GM18520 (cell line): ENCODE measurements at regions not wholly inside any gene's neighbourhood (a gene's known extent, or its start where the extent isn't known, plus 50 kb on each side); places are given as distances from the start of the nearest gene placed in this dataset.

ENCODE experiments used
- ATAC-seq: cut with Tn5 transposase; IDR thresholded peaks from one replicate; pipeline ENCODE4 v1.9.1; 2021; ENCODE audit not compliant: unreplicated experiment

DNA sequence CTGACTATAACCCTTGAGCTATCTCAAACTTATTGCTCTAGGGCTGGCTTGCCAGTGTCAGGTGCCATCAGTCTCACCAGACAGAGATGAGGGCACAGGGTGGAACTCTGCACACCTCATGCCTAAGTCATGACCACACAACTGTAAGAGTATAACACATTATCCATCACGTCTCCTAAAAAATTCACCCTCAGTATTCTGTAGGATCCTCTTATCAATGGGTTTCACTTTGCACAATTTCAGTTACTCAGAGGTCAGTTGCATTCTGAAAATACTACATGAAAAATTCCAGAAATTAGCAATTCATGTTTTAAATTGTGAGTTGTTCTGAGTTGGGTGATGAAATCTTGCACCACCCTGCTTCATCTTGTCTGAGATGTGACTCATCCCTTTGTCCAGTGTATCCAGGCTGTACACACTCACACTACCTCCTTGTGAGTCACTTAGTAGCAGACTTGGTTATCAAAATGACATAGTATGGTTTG is 690.9 kb upstream of the CDH18 start:
- ATAC-seq = peak; percentile 37

DNA sequence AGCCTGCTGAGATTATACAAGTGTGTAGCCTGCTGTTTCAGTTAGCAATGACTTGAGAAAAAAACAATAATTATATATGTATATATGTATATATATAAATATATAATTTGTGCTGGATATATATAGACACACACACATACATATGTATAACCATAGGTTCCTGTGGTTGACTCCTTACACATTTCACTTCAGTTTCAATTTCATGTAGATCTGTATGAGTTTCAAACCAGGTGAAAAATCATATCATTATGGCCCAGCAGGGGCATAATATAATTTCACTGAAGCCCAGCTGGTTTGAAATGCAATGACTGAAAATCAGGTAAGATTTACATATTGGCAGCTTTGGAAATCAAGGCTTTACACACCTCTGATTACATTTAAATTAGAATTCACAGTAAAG is 690.4 kb upstream of the CDH18 start:
- no peak for ATAC-seq

DNA sequence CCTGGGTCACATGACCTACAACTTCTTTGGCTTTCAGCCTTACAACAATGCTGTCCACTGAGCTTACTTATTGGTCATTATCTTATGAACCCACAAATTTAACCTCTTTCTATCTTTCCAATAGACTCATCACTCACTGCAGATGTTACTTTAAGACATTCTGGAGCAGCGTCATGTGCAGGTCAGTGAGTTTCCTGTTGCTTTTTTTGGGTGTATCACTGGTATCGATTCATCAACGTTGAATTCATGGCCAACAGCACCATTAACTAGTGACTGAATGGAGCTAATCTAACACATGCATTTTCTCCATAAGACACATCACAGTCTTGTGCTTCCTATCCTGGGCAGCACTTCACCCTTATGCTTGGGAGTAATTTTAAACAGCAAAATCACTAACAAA is 672.6 kb upstream of the CDH18 start:
- no peak for ATAC-seq

DNA sequence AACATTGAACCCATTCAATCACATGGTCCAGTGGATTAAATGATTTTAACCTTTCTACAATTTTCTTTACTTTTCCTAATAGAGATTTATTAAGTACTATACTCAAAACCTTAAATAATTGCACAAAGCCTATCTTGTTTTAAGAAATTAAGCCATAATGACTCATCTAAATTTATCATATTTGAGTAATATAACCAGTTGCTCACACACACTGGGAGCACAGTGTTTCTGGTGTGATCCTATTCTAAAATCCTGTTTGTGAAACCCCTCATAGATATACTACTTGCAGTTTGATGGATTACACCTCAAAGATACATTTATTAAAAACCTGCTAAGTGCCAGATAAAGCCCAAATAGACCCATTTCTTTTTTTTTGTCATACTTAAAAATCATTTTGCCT is 668.3 kb upstream of the CDH18 start:
- no peak for ATAC-seq

DNA sequence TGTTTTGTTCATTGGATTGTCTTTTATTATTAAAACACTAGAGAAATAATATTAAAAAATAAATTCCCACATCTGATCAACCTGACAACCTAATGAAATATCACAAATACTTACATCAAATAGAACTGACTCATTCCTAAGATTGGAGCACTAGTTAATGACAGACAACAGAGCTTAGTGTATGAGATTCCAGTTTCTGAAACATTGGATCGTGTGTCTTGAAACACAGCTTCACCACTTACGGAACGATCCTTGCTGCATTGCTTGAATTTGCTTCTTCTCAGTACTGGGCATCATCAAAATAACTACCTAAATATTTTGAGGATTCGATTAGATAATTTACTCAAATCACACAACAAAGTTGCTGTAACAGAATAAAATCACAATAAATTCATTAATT is 667.2 kb upstream of the CDH18 start:
- no peak for ATAC-seq

DNA sequence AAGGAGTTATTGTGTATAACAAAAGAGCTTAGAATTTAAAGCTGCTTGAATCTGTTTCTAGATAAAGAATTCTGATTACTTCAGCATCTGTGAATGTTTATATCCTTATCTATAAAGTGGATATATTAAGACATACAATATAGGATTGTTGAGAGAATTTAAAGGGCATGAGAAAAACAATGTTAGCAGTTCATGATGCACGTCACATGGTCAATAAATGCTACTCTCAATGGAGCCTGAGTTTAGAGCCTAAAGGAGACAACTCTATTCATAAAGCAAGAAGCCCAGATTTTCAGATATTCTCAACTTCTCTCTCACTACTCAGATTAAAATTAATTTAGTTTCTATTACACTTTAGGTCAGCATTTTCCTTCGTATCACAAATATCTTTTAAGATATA is 666.7 kb upstream of the CDH18 start:
- ATAC-seq = no peak

- no peak for ATAC-seq
Observed at GRCh38 chr5:20654033-20654432, 666.0 kb upstream of the CDH18 start.

- no peak for ATAC-seq
Observed at GRCh38 chr5:20649966-20650365, 662.0 kb upstream of the CDH18 start.

GRCh38 chr5:20648981-20649380 is 661.0 kb upstream of the CDH18 start:
- ATAC-seq = no peak

DNA sequence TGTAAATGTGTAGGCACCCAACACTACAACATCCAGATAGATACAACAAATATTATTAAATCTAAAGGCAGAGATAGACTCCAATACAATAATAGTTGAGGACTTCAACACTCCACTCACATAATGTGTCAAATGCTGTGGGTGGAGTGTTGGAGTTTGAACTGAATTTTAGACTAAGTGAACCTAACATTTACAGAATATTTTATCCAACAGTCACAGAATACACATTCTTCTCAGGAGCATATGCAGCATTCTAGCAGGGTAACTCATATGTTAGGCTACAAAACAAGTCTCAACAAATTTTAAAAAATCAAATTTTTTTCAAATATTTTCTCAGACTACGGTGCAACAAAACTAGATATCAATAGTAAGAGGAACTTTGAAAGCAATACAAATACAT is 648.7 kb upstream of the CDH18 start:
- ATAC-seq = no peak

DNA sequence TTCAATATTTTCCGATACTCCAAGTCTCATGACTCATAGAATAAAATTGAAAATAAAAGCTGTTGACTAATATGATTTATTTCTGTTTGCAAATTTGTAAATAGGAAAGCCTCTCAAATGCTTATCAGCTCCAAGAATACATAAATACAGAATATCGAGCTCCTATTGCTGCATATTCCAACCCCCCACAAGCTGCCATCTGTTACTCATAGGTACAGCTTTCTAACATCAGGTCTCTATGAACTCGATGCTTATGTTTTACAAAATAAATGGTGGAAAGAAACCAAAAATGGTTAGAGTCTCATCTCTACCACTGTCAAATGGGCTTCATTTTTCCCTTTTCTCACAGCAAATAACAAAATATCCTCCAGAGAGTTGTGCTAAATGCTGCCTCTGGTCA is 631.6 kb upstream of the CDH18 start:
- no peak for ATAC-seq

GRCh38 chr5:20618340-20618739 is 630.3 kb upstream of the CDH18 start:
- no peak for ATAC-seq

- ATAC-seq = no peak
Observed at GRCh38 chr5:20617841-20618240, 629.8 kb upstream of the CDH18 start.

GRCh38 chr5:20615888-20616563 is 628.0 kb upstream of the CDH18 start:
- ATAC-seq = no peak

- ATAC-seq = no peak
Observed at GRCh38 chr5:20611620-20612019, 623.6 kb upstream of the CDH18 start.

- no peak for ATAC-seq
Observed at GRCh38 chr5:20610681-20611080, 622.7 kb upstream of the CDH18 start.

- ATAC-seq = no peak
Observed at GRCh38 chr5:20609126-20609525, 621.1 kb upstream of the CDH18 start.

DNA sequence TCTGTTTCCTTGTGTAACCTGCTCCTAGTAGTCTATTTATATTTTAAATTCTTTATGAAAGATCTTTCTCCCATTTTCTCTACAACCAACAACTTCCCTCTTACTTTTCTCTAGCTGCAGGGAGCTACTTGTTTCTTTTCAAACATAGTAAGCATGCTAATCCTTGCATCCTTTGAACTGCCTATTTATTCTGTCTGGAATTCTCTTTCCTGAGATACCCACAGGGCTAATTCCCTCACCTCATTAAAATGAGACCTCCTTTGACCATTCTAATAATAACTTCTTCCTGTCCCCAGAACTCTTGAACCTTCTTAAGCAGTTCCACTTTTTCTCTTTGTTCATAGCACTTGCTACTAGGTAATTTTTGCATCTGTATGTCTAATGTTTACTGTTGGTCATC is 620.6 kb upstream of the CDH18 start:
- ATAC-seq = no peak

- no peak for ATAC-seq
Observed at GRCh38 chr5:20605732-20606525, 617.9 kb upstream of the CDH18 start.

DNA sequence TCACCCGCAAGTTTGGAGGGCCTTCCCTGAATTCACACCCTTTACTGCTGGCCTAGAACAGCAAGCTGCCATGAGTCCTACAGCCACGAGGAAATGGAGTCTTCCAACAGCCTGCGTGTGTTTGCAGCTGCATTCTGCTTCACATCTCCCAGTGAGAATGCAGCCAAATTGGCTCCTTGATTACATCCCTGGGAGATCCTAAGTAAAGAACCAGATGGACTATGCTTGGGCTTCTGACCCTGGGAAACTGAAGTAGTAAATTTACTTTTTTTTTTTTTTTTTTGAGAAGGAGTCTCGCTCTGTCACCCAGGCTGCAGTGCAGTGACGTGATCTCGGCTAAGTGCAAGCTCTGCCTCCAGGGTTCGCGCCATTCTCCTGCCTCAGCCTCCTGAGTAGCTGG is 617.0 kb upstream of the CDH18 start:
- no peak for ATAC-seq

- no peak for ATAC-seq
Observed at GRCh38 chr5:20601678-20602100, 613.7 kb upstream of the CDH18 start.

DNA sequence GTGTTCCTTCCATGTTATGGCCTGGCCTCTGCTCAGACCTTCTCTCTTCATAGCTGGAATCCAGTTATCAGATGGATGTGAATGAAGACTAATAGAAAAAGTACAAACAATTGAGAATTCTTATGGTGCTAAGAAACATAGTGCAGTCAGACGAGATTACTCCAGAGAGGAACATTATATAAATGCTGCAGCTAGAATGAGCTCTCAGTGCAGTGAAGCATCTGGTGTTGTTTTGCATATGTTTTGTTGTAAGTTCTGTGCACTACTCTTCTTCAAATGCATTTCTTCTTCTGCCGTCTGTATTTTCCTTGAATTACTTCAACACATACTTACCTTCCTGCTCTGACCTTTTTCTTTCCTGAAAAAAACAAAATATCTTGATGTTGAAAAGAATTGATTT is 602.4 kb upstream of the CDH18 start:
- no peak for ATAC-seq

DNA sequence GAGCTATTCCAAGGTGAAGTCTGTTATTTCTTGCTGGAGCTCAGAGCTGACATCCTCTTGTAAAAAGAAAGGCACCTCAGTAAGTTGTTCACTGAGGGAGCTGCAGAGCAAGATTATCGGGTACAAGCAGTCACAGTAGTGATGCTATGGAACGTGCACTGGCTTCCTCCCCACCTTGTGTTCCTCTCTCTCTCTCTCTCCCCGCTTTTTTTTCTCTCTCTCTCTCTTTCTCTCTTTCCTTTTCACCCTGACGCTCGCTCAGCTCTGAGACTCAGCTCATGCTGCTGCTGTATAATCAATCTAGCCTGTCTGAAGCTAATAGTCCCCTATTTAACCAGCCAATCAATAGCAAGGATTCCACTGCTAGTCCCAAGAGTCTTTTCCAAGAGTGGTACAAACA is 587.6 kb upstream of the CDH18 start:
- no peak for ATAC-seq
